IMR-90 (cell line): ENCODE measurements at regions not wholly inside any gene's neighbourhood (a gene's known extent, or its start where the extent isn't known, plus 50 kb on each side); places are given as distances from the start of the nearest gene placed in this dataset.

Experiments
- ATAC-seq: fragments of 200-7000 bp; cut with Tn5 transposase; 2 replicates; pipeline ENCODE4 v1.9.1; 2020; ENCODE audit warnings: low read depth, mild to moderate bottlenecking, moderate library complexity
- BruUV-seq: library from RNA; stranded (reverse); fragments of 400-500 nt; replicated peaks from 2 replicates; lab custom pipeline; 2021; lab: Mats Ljungman, UMichigan
- CTCF ChIA-PET: fragments of 300-600 bp; formaldehyde crosslinking; extraction: SDS; loops from one replicate; lab custom pipeline; 2021; ENCODE audit warnings: antibody characterized with exemption; lab: Yijun Ruan, JAX
- POLR2A ChIA-PET: fragments of 300-600 bp; sonication (Branson Sonifier 250); formaldehyde crosslinking; loops from one replicate; lab custom pipeline; 2022; ENCODE audit warnings: antibody characterized with exemption; ENCODE audit not compliant: unreplicated experiment; lab: Charles Lee
- DNase-seq: peaks from one replicate; pipeline ENCODE4 v3.0.0; 2013
- H2AFZ ChIP-seq: replicated peaks from 2 replicates; pipeline ENCODE3; 2013; ENCODE audit warnings: low read length, mild to moderate bottlenecking; ENCODE audit not compliant: poor library complexity
- H2AK5ac ChIP-seq: 2 replicates; pipeline ENCODE4 v1.6.1; 2013; ENCODE audit warnings: low read depth, low read length, inconsistent platforms
- H2AK9ac ChIP-seq: replicated peaks from 2 replicates; pipeline ENCODE3; 2013; ENCODE audit warnings: mild to moderate bottlenecking, low read depth, low read length, moderate library complexity; ENCODE audit not compliant: poor library complexity
- H2BK120ac ChIP-seq: 2 replicates; pipeline ENCODE4 v1.6.1; 2013; ENCODE audit warnings: low read depth, low read length, inconsistent platforms
- H2BK15ac ChIP-seq: 3 replicates; pipeline ENCODE4 v1.6.1; 2013; ENCODE audit warnings: low read depth, low read length, inconsistent platforms
- H2BK20ac ChIP-seq: 2 replicates; pipeline ENCODE4 v1.6.1; 2013; ENCODE audit warnings: low read depth, mild to moderate bottlenecking, inconsistent platforms, low read length, moderate library complexity
- H2BK5ac ChIP-seq: 2 replicates; pipeline ENCODE4 v1.6.1; 2013; ENCODE audit warnings: mild to moderate bottlenecking, low read depth, low read length, inconsistent platforms; ENCODE audit not compliant: poor library complexity, severe bottlenecking
- H3K14ac ChIP-seq: replicated peaks from 2 replicates; pipeline ENCODE4 v1.6.1; 2013; ENCODE audit warnings: low read depth, low read length, inconsistent platforms
- H3K18ac ChIP-seq: 2 replicates; pipeline ENCODE4 v1.6.1; 2013; ENCODE audit warnings: low read depth, low read length, control low read depth
- H3K23ac ChIP-seq: 2 replicates; pipeline ENCODE4 v1.6.1; 2013; ENCODE audit warnings: low read depth, low read length, inconsistent platforms
- H3K27ac ChIP-seq: 2 replicates; pipeline ENCODE4 v1.5.1; 2013; ENCODE audit warnings: mild to moderate bottlenecking, control low read depth, low read length; ENCODE audit not compliant: insufficient read depth
- H3K27me3 ChIP-seq: 2 replicates; pipeline ENCODE4 v1.6.1; 2013; ENCODE audit warnings: low read length; ENCODE audit not compliant: control insufficient read depth, insufficient read depth
- H3K36me3 ChIP-seq: 2 replicates; pipeline ENCODE4 v1.6.1; 2013; ENCODE audit warnings: low read length, mixed read lengths; ENCODE audit not compliant: control insufficient read depth, insufficient read depth
- H3K4ac ChIP-seq: 2 replicates; pipeline ENCODE4 v1.6.1; 2013; ENCODE audit warnings: low read depth, low read length, inconsistent platforms
- H3K4me1 ChIP-seq: 2 replicates; pipeline ENCODE4 v1.6.1; 2013; ENCODE audit warnings: low read length, mixed read lengths; ENCODE audit not compliant: control insufficient read depth, insufficient read depth
- H3K4me2 ChIP-seq: 2 replicates; pipeline ENCODE4 v1.6.1; 2013; ENCODE audit warnings: low read depth, mild to moderate bottlenecking, control low read depth, low read length, moderate library complexity
- H3K4me3 ChIP-seq: 2 replicates; pipeline ENCODE4 v1.5.1; 2013; ENCODE audit warnings: low read depth, mild to moderate bottlenecking, control low read depth, low read length, moderate library complexity; ENCODE audit not compliant: insufficient read depth
- H3K56ac ChIP-seq: 2 replicates; pipeline ENCODE4 v1.6.1; 2013; ENCODE audit warnings: low read length, inconsistent platforms; ENCODE audit not compliant: insufficient read depth; ENCODE audit errors: extremely low read depth
- H3K79me1 ChIP-seq, 2 experiments: 2 replicates each; pipeline ENCODE4 v1.6.1; 2013; ENCODE audit warnings: low read length in 2 of 2, inconsistent platforms in 1 of 2, low read depth in 1 of 2
- H3K9ac ChIP-seq: 2 replicates; pipeline ENCODE4 v1.6.1; 2013; ENCODE audit warnings: low read depth, low read length, control low read depth
- H3K9me1 ChIP-seq: 2 replicates; pipeline ENCODE4 v1.6.1; 2013; ENCODE audit warnings: low read length, inconsistent platforms; ENCODE audit not compliant: insufficient read depth
- H3K9me3 ChIP-seq: 2 replicates; pipeline ENCODE4 v1.6.1; 2013; ENCODE audit warnings: low read length; ENCODE audit not compliant: control insufficient read depth, insufficient read depth
- H4K20me1 ChIP-seq: 2 replicates; pipeline ENCODE4 v1.6.1; 2013; ENCODE audit warnings: low read length, inconsistent platforms; ENCODE audit not compliant: insufficient read depth
- H4K5ac ChIP-seq: 2 replicates; pipeline ENCODE4 v1.6.1; 2013; ENCODE audit warnings: mild to moderate bottlenecking, low read depth, low read length, control low read depth
- H4K8ac ChIP-seq, 2 experiments: 2 replicates each; pipeline ENCODE4 v1.6.1; 2013; ENCODE audit warnings: low read depth in 2 of 2, low read length in 2 of 2, control low read depth in 1 of 2, inconsistent platforms in 1 of 2
- H4K91ac ChIP-seq: 2 replicates; pipeline ENCODE4 v1.6.1; 2013; ENCODE audit warnings: low read depth, low read length, inconsistent platforms; ENCODE audit not compliant: insufficient read depth
- BHLHE40 ChIP-seq: fragments of 150-350 bp; IDR thresholded peaks from 2 replicates; pipeline ENCODE4 v1.6.1; 2016; ENCODE audit warnings: mild to moderate bottlenecking, low read depth, low read length
- CEBPB ChIP-seq: IDR thresholded peaks from 2 replicates; pipeline ENCODE4 v1.6.1; 2012; ENCODE audit warnings: low read depth, low read length, improper control_type of control experiment
- CHD1 ChIP-seq: IDR thresholded peaks from 2 replicates; pipeline ENCODE4 v1.6.1; 2012; ENCODE audit warnings: low read depth, low read length, improper control_type of control experiment
- ELK1 ChIP-seq: fragments of 150-350 bp; IDR thresholded peaks from 2 replicates; pipeline ENCODE4 v1.6.1; 2016; ENCODE audit warnings: low read depth, mild to moderate bottlenecking, low read length, moderate library complexity, borderline replicate concordance
- FOS ChIP-seq: fragments of 150-350 bp; IDR thresholded peaks from 2 replicates; pipeline ENCODE4 v1.6.1; 2016; ENCODE audit warnings: low read depth, low read length
- MAFK ChIP-seq: IDR thresholded peaks from 2 replicates; pipeline ENCODE4 v1.6.1; 2012; ENCODE audit warnings: low read depth, low read length, improper control_type of control experiment
- MAZ ChIP-seq: IDR thresholded peaks from 2 replicates; pipeline ENCODE4 v1.6.1; 2012; ENCODE audit warnings: low read depth, mild to moderate bottlenecking, low read length, improper control_type of control experiment, moderate library complexity, borderline replicate concordance
- MXI1 ChIP-seq: IDR thresholded peaks from 2 replicates; pipeline ENCODE4 v1.6.1; 2012; ENCODE audit warnings: low read depth, mild to moderate bottlenecking, low read length, moderate library complexity, borderline replicate concordance
- NFE2L2 ChIP-seq: fragments of 150-350 bp; IDR thresholded peaks from 2 replicates; pipeline ENCODE4 v1.6.1; 2016; ENCODE audit warnings: low read depth, mild to moderate bottlenecking, low read length
- POLR2A ChIP-seq: IDR thresholded peaks from 2 replicates; pipeline ENCODE4 v1.6.1; 2012; ENCODE audit warnings: mild to moderate bottlenecking, low read depth, low read length
- RAD21 ChIP-seq: IDR thresholded peaks from 2 replicates; pipeline ENCODE4 v1.6.1; 2012; ENCODE audit warnings: low read length, improper control_type of control experiment
- RCOR1 ChIP-seq: IDR thresholded peaks from 2 replicates; pipeline ENCODE4 v1.6.1; 2012; ENCODE audit warnings: mild to moderate bottlenecking, low read length, improper control_type of control experiment; ENCODE audit not compliant: insufficient replicate concordance
- RFX5 ChIP-seq: IDR thresholded peaks from 2 replicates; pipeline ENCODE4 v1.8.0; 2012; ENCODE audit warnings: low read depth, mild to moderate bottlenecking, low read length, moderate library complexity
- SMC3 ChIP-seq: fragments of 150-350 bp; IDR thresholded peaks from 2 replicates; pipeline ENCODE4 v1.6.1; 2016; ENCODE audit warnings: low read depth, mild to moderate bottlenecking, antibody characterized with exemption, low read length, moderate library complexity
- WGBS, 2 experiments: methylation state at CpG; one replicate each; pipeline versions ENCODE4 v1.1.5 to v1.1.7; 2013; ENCODE audit warnings: missing lambda C conversion rate in 2 of 2; ENCODE audit not compliant: insufficient read length in 1 of 2; ENCODE audit errors: extremely low coverage in 2 of 2; 5-methylcytosine and 5-hydroxymethylcytosine counted together
- dilution Hi-C: fragments of 300-500 bp; cut with HindIII; formaldehyde crosslinking; loops from one replicate; pipeline ENCODE4 v1.14.3; 2018; ENCODE audit warnings: low sequenced_read_pairs; ENCODE audit not compliant: unreplicated experiment
- in situ Hi-C: fragments of 300-500 bp; cut with MboI; formaldehyde crosslinking; loops from 3 replicates; pipeline ENCODE4 v1.14.3; 2019; ENCODE audit warnings: low sequenced_read_pairs, inconsistent platforms, mixed read lengths
- intact Hi-C: fragments of 100-400 bp; cut with micrococcal nuclease; formaldehyde crosslinking; loops from 2 replicates; pipeline ENCODE4 v1.10.0; 2022
- TF ChIP-seq, protein P1 (sequence below): fragments of 150-350 bp; IDR thresholded peaks from 2 replicates; pipeline ENCODE4 v1.6.1; 2017; ENCODE audit warnings: mild to moderate bottlenecking, antibody characterized with exemption, low read length, low read depth
- TF ChIP-seq, protein P2 (sequence below): conservative IDR thresholded peaks from 2 replicates; pipeline ENCODE4 v1.5.1; 2012; ENCODE audit warnings: mild to moderate bottlenecking, low read depth, low read length, improper control_type of control experiment

GRCh38 chrX:30111431-30111830 lies 103.9 kb upstream of the MAGEB2 start:
- H4K20me1 ChIP-seq, result no peaks in the 10 kb centered on the region
- WGBS, 2 experiments, result no CpG with 5 or more reads among the region's 2 CpGs
- no peak overlapping the region for H2BK20ac ChIP-seq
- H4K8ac ChIP-seq, result no peak overlapping the region
- no peak for TF ChIP-seq MAZ
- no peak for TF ChIP-seq SMC3
- TF ChIP-seq MAFK, result no peak
- no peak for TF ChIP-seq RAD21
- TF ChIP-seq CHD1, result no peak
- no peak for TF ChIP-seq CEBPB
- TF ChIP-seq, protein P1, sequence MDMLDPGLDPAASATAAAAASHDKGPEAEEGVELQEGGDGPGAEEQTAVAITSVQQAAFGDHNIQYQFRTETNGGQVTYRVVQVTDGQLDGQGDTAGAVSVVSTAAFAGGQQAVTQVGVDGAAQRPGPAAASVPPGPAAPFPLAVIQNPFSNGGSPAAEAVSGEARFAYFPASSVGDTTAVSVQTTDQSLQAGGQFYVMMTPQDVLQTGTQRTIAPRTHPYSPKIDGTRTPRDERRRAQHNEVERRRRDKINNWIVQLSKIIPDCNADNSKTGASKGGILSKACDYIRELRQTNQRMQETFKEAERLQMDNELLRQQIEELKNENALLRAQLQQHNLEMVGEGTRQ, result no peak
- no peak for TF ChIP-seq RCOR1
- TF ChIP-seq FOS, result no peak
- no peak for TF ChIP-seq RFX5
- TF ChIP-seq NFE2L2, result no peak
- no peak for TF ChIP-seq BHLHE40
- TF ChIP-seq MXI1, result no peak
- TF ChIP-seq, protein P2, sequence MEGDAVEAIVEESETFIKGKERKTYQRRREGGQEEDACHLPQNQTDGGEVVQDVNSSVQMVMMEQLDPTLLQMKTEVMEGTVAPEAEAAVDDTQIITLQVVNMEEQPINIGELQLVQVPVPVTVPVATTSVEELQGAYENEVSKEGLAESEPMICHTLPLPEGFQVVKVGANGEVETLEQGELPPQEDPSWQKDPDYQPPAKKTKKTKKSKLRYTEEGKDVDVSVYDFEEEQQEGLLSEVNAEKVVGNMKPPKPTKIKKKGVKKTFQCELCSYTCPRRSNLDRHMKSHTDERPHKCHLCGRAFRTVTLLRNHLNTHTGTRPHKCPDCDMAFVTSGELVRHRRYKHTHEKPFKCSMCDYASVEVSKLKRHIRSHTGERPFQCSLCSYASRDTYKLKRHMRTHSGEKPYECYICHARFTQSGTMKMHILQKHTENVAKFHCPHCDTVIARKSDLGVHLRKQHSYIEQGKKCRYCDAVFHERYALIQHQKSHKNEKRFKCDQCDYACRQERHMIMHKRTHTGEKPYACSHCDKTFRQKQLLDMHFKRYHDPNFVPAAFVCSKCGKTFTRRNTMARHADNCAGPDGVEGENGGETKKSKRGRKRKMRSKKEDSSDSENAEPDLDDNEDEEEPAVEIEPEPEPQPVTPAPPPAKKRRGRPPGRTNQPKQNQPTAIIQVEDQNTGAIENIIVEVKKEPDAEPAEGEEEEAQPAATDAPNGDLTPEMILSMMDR, result no peak
- TF ChIP-seq ELK1, result no peak
- TF ChIP-seq POLR2A, result no peak
- no peaks in the 10 kb centered on the region for H3K79me1 ChIP-seq
- no peaks in the 10 kb centered on the region for H3K9me3 ChIP-seq
- ChIA-PET POLR2A (no interaction called here), CTCF (no interaction called here)
- H3K18ac ChIP-seq, result no peak overlapping the region
- H4K91ac ChIP-seq, result no peak overlapping the region
- H3K9me1 ChIP-seq, result no peaks in the 10 kb centered on the region
- no peak overlapping the region for H3K4me3 ChIP-seq
- no peak overlapping the region for H3K56ac ChIP-seq
- dilution Hi-C loops (no loop called here), intact Hi-C loops (no loop called here), in situ Hi-C loops (no loop called here)
- no peaks in the 10 kb centered on the region for H3K4me1 ChIP-seq
- H3K27ac ChIP-seq, result no peak overlapping the region
- ATAC-seq (no peak), DNase-seq (no peak)
- H2AK9ac ChIP-seq, result no peak overlapping the region
- no peaks in the 10 kb centered on the region for H3K36me3 ChIP-seq
- H3K27me3 ChIP-seq, result no peaks in the 10 kb centered on the region
- no peak overlapping the region for H2BK120ac ChIP-seq
- H3K23ac ChIP-seq, result no peak overlapping the region
- H3K14ac ChIP-seq, result no peak overlapping the region
- no peak overlapping the region for H2AFZ ChIP-seq
- H4K5ac ChIP-seq, result no peak overlapping the region
- no peak overlapping the region for H2AK5ac ChIP-seq
- H3K9ac ChIP-seq, result no peak overlapping the region
- H2BK5ac ChIP-seq, result no peak overlapping the region
- no TSS peak for BruUV-seq
- no peak overlapping the region for H2BK15ac ChIP-seq
- no peak overlapping the region for H3K4me2 ChIP-seq
- H3K4ac ChIP-seq, result no peak overlapping the region
